ENCODE measurements at regions not wholly inside any gene's neighbourhood (a gene's known extent, or its start where the extent isn't known, plus 50 kb on each side); places are given as distances from the start of the nearest gene placed in this dataset.

DNA sequence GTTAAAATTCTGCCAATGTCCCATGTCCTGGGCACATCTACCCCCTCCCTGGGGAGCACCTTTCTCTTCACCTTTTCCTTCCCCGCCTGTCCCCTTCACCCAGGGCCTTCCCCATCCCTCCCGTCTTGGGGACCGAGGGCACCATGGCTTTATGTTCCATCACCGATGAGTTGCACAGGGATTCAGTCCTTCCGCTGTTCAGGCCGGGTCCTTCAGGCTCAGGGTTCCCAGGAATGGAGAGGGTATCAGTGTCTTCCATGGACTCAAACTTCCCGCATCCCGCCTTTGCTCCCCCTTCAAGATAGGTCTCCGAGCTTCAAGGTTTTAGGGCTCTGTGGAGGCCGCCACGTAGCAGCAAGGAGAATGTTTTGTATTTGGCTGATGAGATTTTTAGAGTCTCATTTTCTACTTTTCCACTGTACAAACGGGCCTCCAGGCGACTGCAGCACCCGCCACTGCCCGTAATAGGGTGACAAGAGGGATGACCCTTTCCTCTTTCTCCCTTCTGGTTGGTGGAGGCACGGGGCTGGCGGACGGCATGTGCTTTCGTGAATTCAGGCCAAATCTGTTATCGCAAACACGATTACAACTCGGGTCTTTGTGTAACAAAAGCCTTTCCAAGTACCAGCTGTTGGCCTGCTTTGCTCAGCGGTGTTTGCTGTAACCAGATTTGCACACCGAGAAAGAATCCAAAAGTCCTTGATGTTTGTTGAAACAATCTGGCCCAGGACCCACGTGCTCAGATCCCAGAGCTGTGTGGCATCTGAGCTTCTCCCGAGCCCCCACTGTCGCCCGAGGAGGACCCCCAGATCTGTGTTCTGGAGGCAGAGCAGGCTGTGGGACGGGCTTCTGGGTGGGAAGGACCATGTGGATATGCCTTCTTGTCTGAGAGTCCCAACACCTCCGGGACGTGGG lies 236.3 kb downstream of the SEC14L1 start:
- Histone ChIP-seq H3K4me3 (ENCODE audit: insufficient read depth, low read length) (peak overlapping the region; percentile 85), H3K27me3 (ENCODE audit: insufficient read depth, low read length) (no peaks in the 10 kb centered on the region), H3K9me3 (ENCODE audit: low read depth, low read length) (no peaks in the 10 kb centered on the region), H3K79me2 (ENCODE audit: insufficient read depth, low read length) (peaks cover 98% of the 10 kb centered on the region), H3K27ac (ENCODE audit: low read depth, low read length) (peak overlapping the region; percentile 92), H2AFZ (ENCODE audit: low read length) (no peak overlapping the region), H3K36me3 (ENCODE audit: insufficient read depth, low read length) (no peaks in the 10 kb centered on the region), H3K4me2 (ENCODE audit: insufficient read depth, low read length) (peak overlapping the region; percentile 89), H3K4me1 (ENCODE audit: insufficient read depth, low read length) (peaks cover 59% of the 10 kb centered on the region), H4K20me1 (ENCODE audit: insufficient read depth, low read length) (peaks cover 78% of the 10 kb centered on the region)
- peak; percentile 69 for DNase-seq (ENCODE audit: insufficient read length, low spot score, missing footprints)
- TF ChIP-seq, protein P1, sequence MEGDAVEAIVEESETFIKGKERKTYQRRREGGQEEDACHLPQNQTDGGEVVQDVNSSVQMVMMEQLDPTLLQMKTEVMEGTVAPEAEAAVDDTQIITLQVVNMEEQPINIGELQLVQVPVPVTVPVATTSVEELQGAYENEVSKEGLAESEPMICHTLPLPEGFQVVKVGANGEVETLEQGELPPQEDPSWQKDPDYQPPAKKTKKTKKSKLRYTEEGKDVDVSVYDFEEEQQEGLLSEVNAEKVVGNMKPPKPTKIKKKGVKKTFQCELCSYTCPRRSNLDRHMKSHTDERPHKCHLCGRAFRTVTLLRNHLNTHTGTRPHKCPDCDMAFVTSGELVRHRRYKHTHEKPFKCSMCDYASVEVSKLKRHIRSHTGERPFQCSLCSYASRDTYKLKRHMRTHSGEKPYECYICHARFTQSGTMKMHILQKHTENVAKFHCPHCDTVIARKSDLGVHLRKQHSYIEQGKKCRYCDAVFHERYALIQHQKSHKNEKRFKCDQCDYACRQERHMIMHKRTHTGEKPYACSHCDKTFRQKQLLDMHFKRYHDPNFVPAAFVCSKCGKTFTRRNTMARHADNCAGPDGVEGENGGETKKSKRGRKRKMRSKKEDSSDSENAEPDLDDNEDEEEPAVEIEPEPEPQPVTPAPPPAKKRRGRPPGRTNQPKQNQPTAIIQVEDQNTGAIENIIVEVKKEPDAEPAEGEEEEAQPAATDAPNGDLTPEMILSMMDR (IDR thresholded peaks at IDR 0.05; ENCODE audit: extremely low read depth, low read depth, low read length) = no peak

- peaks cover 98% of the 10 kb centered on the region for H3K79me2 ChIP-seq (ENCODE audit: insufficient read depth, low read length)
- H3K4me2 ChIP-seq (ENCODE audit: insufficient read depth, low read length) = no peak overlapping the region
- H3K27me3 ChIP-seq (ENCODE audit: insufficient read depth, low read length) = no peaks in the 10 kb centered on the region
- H3K4me1 ChIP-seq (ENCODE audit: insufficient read depth, low read length) = peaks cover 57% of the 10 kb centered on the region
- TF ChIP-seq, protein P1 (IDR thresholded peaks at IDR 0.05; ENCODE audit: extremely low read depth, low read depth, low read length) = no peak
- H3K9me3 ChIP-seq (ENCODE audit: low read depth, low read length) = no peaks in the 10 kb centered on the region
- peak overlapping the region; percentile 92 for H3K27ac ChIP-seq (ENCODE audit: low read depth, low read length)
- DNase-seq (ENCODE audit: insufficient read length, low spot score, missing footprints) = peak; percentile 62
- no peak overlapping the region for H3K4me3 ChIP-seq (ENCODE audit: insufficient read depth, low read length)
- H3K36me3 ChIP-seq (ENCODE audit: insufficient read depth, low read length) = no peaks in the 10 kb centered on the region
- H4K20me1 ChIP-seq (ENCODE audit: insufficient read depth, low read length) = peaks cover 84% of the 10 kb centered on the region
- no peak overlapping the region for H2AFZ ChIP-seq (ENCODE audit: low read length)
Measured at GRCh38 chr17:77377710-77378235, 237.0 kb downstream of the SEC14L1 start.

- Histone ChIP-seq H3K27ac (ENCODE audit: low read depth, low read length) (no peak overlapping the region), H3K79me2 (ENCODE audit: insufficient read depth, low read length) (peaks cover 100% of the 10 kb centered on the region), H3K27me3 (ENCODE audit: insufficient read depth, low read length) (no peaks in the 10 kb centered on the region), H2AFZ (ENCODE audit: low read length) (no peak overlapping the region), H4K20me1 (ENCODE audit: insufficient read depth, low read length) (peaks cover 91% of the 10 kb centered on the region), H3K4me1 (ENCODE audit: insufficient read depth, low read length) (peaks cover 63% of the 10 kb centered on the region), H3K36me3 (ENCODE audit: insufficient read depth, low read length) (no peaks in the 10 kb centered on the region), H3K9me3 (ENCODE audit: low read depth, low read length) (no peaks in the 10 kb centered on the region), H3K4me3 (ENCODE audit: insufficient read depth, low read length) (no peak overlapping the region), H3K4me2 (ENCODE audit: insufficient read depth, low read length) (no peak overlapping the region)
- TF ChIP-seq, protein P1 (IDR thresholded peaks at IDR 0.05; ENCODE audit: extremely low read depth, low read depth, low read length) = no peak
- DNase-seq (ENCODE audit: insufficient read length, low spot score, missing footprints) = peak; percentile 69
Measured at GRCh38 chr17:77378318-77379064, 237.7 kb downstream of the SEC14L1 start.
